K562 (cell line): ENCODE measurements at regions not wholly inside any gene's neighbourhood (a gene's known extent, or its start where the extent isn't known, plus 50 kb on each side); places are given as distances from the start of the nearest gene placed in this dataset.

Experiments used
- ATAC-seq: fragments of 200-7000 bp; cut with Tn5 transposase; 3 replicates; pipeline ENCODE4 v1.9.1; 2020; ENCODE audit warnings: moderate library complexity
- BruUV-seq: library from RNA; stranded (reverse); fragments of 400-500 nt; replicated peaks from 2 replicates; lab custom pipeline; 2021; lab: Mats Ljungman, UMichigan
- CTCF ChIA-PET: fragments of 300-600 bp; formaldehyde crosslinking; extraction: SDS; loops from one replicate; lab custom pipeline; 2021; ENCODE audit warnings: low intra/inter-chr PET ratio; lab: Yijun Ruan, JAX
- POLR2A ChIA-PET: fragments of 300-600, 350-650 bp; sonication (Branson Sonifier 250); formaldehyde crosslinking; extraction: SDS; loops from one replicate; lab custom pipeline; 2021; ENCODE audit warnings: antibody characterized with exemption, inconsistent platforms; lab: Yijun Ruan, JAX
- DNase-seq, 4 experiments: peaks; one replicate each; pipeline versions ENCODE4 v3.0.0 to v3.0.0-alpha.2; 2011 to 2018; ENCODE audit warnings: low spot score in 3 of 4, mixed read lengths in 3 of 4; ENCODE audit errors: extremely low read depth in 1 of 4
- FAIRE-seq: peaks from 2 replicates; lab custom pipeline; 2011; peaks lifted over from hg19 to GRCh38; lab: Jason Lieb, UNC
- H2AFZ ChIP-seq: 2 replicates; pipeline ENCODE4 v1.6.0; 2011; ENCODE audit warnings: low read depth, low read length, control low read depth, inconsistent platforms
- H3K27ac ChIP-seq: fragments of 200-600 bp; 3 replicates; pipeline ENCODE4 v1.8.0; 2011; ENCODE audit warnings: low read depth, mild to moderate bottlenecking, control low read depth, inconsistent platforms, low read length, moderate library complexity, mixed read lengths; ENCODE audit errors: extremely low read depth
- H3K27me3 ChIP-seq, 2 experiments: fragments of 300-600 bp in 1 of 2; 2 replicates in 1 of 2; 3 replicates in 1 of 2; pipeline versions ENCODE4 v1.6.0 to v1.8.0; 2011; ENCODE audit warnings: inconsistent platforms in 2 of 2, low read length in 2 of 2, mild to moderate bottlenecking in 1 of 2, mixed read lengths in 1 of 2, moderate library complexity in 1 of 2; ENCODE audit not compliant: control insufficient read depth in 2 of 2, insufficient read depth in 2 of 2
- H3K36me3 ChIP-seq: fragments of 300-600 bp; 3 replicates; pipeline ENCODE4 v1.8.0; 2011; ENCODE audit warnings: mild to moderate bottlenecking, low read length, inconsistent platforms; ENCODE audit not compliant: control insufficient read depth, insufficient read depth
- H3K4me1 ChIP-seq, 2 experiments: fragments of 200-600 bp in 1 of 2; replicated peaks in 1 of 2; 2 replicates in 1 of 2; 3 replicates in 1 of 2; pipeline versions ENCODE4 v1.5.1 to v1.8.0; 2011; ENCODE audit warnings: inconsistent platforms in 2 of 2, low read length in 2 of 2, mild to moderate bottlenecking in 1 of 2, mixed read lengths in 1 of 2, moderate library complexity in 1 of 2; ENCODE audit not compliant: control insufficient read depth in 2 of 2, insufficient read depth in 2 of 2
- H3K4me2 ChIP-seq: 2 replicates; pipeline ENCODE4 v1.6.1; 2011; ENCODE audit warnings: low read length, control low read depth, inconsistent platforms, mixed read lengths; ENCODE audit not compliant: insufficient read depth
- H3K4me3 ChIP-seq: fragments of 200-600 bp; sonication (generic), shearing (Covaris generic); 2 replicates; pipeline ENCODE4 v1.5.1; 2016; ENCODE audit warnings: control low read depth, inconsistent platforms
- H3K79me2 ChIP-seq: fragments of 200-600 bp; 3 replicates; pipeline ENCODE4 v1.8.0; 2011; ENCODE audit warnings: low read length, inconsistent platforms; ENCODE audit not compliant: control insufficient read depth, insufficient read depth
- H3K9ac ChIP-seq, 2 experiments: 2 replicates each; pipeline versions ENCODE4 v1.6.0 to v1.6.1; 2011; ENCODE audit warnings: low read depth in 2 of 2, low read length in 2 of 2, control low read depth in 1 of 2, inconsistent platforms in 1 of 2, mild to moderate bottlenecking in 1 of 2, mixed read lengths in 1 of 2; ENCODE audit not compliant: insufficient read depth in 1 of 2
- H3K9me1 ChIP-seq: one replicate; pipeline ENCODE4 v1.6.0; 2011; ENCODE audit warnings: inconsistent platforms, mild to moderate bottlenecking, low read length, moderate library complexity; ENCODE audit not compliant: control insufficient read depth, insufficient read depth
- H3K9me3 ChIP-seq: replicated peaks from 2 replicates; pipeline ENCODE4 v1.5.1; 2011; ENCODE audit warnings: low read depth, low read length, inconsistent platforms; ENCODE audit not compliant: control insufficient read depth, insufficient read depth
- H4K20me1 ChIP-seq: replicated peaks from 2 replicates; pipeline ENCODE4 v1.6.1; 2011; ENCODE audit warnings: low read length, inconsistent platforms, mixed read lengths; ENCODE audit not compliant: control insufficient read depth, insufficient read depth
- GTF2E2 ChIP-seq: fragments of 200-800 bp; sonication (Bioruptor generic); IDR thresholded peaks from 2 replicates; pipeline ENCODE4 v1.6.1; 2016; ENCODE audit warnings: missing genetic modification characterization, missing compliant biosample characterization
- HDAC8 ChIP-seq: fragments of 450-650 bp; IDR thresholded peaks from 2 replicates; pipeline ENCODE4 v1.6.1; 2016; ENCODE audit warnings: mild to moderate bottlenecking, missing genetic modification characterization, moderate library complexity, missing compliant biosample characterization
- HNRNPLL ChIP-seq: fragments of 200-400 bp; formaldehyde crosslinking; IDR thresholded peaks from 2 replicates; pipeline ENCODE4 v1.6.1; 2017; ENCODE audit warnings: low read length, low read depth, mild to moderate bottlenecking; ENCODE audit not compliant: poor library complexity, severe bottlenecking
- MIER1 ChIP-seq: fragments of 450-650 bp; IDR thresholded peaks from 2 replicates; pipeline ENCODE4 v1.6.1; 2016; ENCODE audit warnings: antibody characterized with exemption, mild to moderate bottlenecking, low read depth
- NONO ChIP-seq, 2 experiments: fragments of 200-400 bp in 1 of 2; fragments of 450-650 bp in 1 of 2; formaldehyde crosslinking in 1 of 2; IDR thresholded peaks; 2 replicates each; pipeline ENCODE4 v1.6.1; 2017; ENCODE audit warnings: low read depth in 2 of 2, mild to moderate bottlenecking in 2 of 2, moderate library complexity in 2 of 2, low read length in 1 of 2
- PHB ChIP-seq: fragments of 250-450 bp; sonication (Bioruptor Pico); IDR thresholded peaks from 2 replicates; pipeline ENCODE4 v1.5.0; 2021
- TEAD2 ChIP-seq: fragments of 450-650 bp; IDR thresholded peaks from 2 replicates; pipeline ENCODE4 v1.6.1; 2016; ENCODE audit warnings: missing genetic modification characterization, control low read depth, missing compliant biosample characterization
- THRAP3 ChIP-seq: fragments of 450-650 bp; IDR thresholded peaks from 2 replicates; pipeline ENCODE4 v1.6.1; 2016; ENCODE audit warnings: mild to moderate bottlenecking, inconsistent platforms, borderline replicate concordance
- ZNF316 ChIP-seq: fragments of 450-650 bp; IDR thresholded peaks from 2 replicates; pipeline ENCODE4 v1.6.1; 2016
- ZNF384 ChIP-seq: IDR thresholded peaks from 2 replicates; pipeline ENCODE4 v1.6.1; 2012; ENCODE audit warnings: low read depth, low read length, improper control_type of control experiment
- ZNF76 ChIP-seq: fragments of 250-450 bp; sonication (Bioruptor Pico); IDR thresholded peaks from 2 replicates; pipeline ENCODE4 v1.4.0; 2020; ENCODE audit warnings: mild to moderate bottlenecking, moderate library complexity, borderline replicate concordance
- ZSCAN29 ChIP-seq: fragments of 450-650 bp; IDR thresholded peaks from 2 replicates; pipeline ENCODE4 v1.6.1; 2017
- WGBS: fragments of 100-300 bp; shearing (Covaris generic); methylation state at CpG from one replicate; pipeline ENCODE4 v1.1.6; 2016; ENCODE audit warnings: low coverage, mixed read lengths; ENCODE audit not compliant: insufficient coverage; ENCODE audit errors: missing lambda C conversion rate; 5-methylcytosine and 5-hydroxymethylcytosine counted together
- in situ Hi-C: fragments of 300-500 bp; cut with MboI; formaldehyde crosslinking; loops from 4 replicates; pipeline ENCODE4 v1.15.0; 2018; ENCODE audit warnings: inconsistent platforms, mixed read lengths
- intact Hi-C: fragments of 100-400 bp; cut with micrococcal nuclease; formaldehyde crosslinking; loops from 2 replicates; pipeline ENCODE4 v1.14.2; 2022
- TF ChIP-seq, protein P1 (sequence below): fragments of 250-450 bp; sonication (Bioruptor Pico); IDR thresholded peaks from 2 replicates; pipeline ENCODE4 v1.4.0; 2020; ENCODE audit warnings: mild to moderate bottlenecking, moderate library complexity
- TF ChIP-seq, protein P2 (sequence below): fragments of 450-650 bp; conservative IDR thresholded peaks from 2 replicates; pipeline ENCODE4 v1.6.1; 2016; ENCODE audit warnings: missing genetic modification characterization, low read depth, mild to moderate bottlenecking, missing compliant biosample characterization, moderate library complexity

DNA sequence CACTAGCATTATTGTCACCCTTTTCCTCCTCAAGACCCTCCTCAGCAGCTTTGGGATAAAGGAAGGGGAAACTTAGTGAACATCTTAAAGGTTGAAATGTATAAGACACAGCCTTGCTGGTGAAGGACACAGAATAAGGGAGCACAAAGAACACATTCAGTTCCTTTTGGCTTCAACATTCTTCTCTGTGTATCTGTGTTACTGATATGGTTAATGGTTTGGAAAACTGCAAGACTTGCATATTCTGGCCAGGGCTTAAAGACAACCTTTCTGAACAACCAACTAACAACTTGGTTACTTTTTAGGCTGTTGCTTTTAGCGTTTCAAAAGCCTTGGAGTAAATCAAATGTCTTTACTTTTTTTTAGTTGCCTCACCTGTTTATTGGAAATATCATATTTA lies 680.5 kb downstream of the MECOM start:
- no peak overlapping the region for H2AFZ ChIP-seq
- CTCF ChIA-PET: no interaction called here
- ATAC-seq (no peak), FAIRE-seq (no peak), DNase-seq (no peak)
- H3K4me1 ChIP-seq: no peaks in the 10 kb centered on the region
- BruUV-seq: no TSS peak
- H3K27ac ChIP-seq: no peak overlapping the region
- intact Hi-C loops: no loop called here
- in situ Hi-C loops: no loop called here
- H3K9ac ChIP-seq: no peak overlapping the region
- POLR2A ChIA-PET: no interaction called here
- no peak overlapping the region for H3K4me2 ChIP-seq
- H3K9me3 ChIP-seq: no peaks in the 10 kb centered on the region
- no peak for TF ChIP-seq ZNF384
- TF ChIP-seq ZSCAN29: no peak
- TF ChIP-seq NONO (IDR thresholded peaks at IDR 0.05; ENCODE audit: low read depth in 2 of 2, low read length in 1 of 2): no peak
- TF ChIP-seq ZNF76 (CRISPR knock-in tag): no peak
- TF ChIP-seq ZNF316: 0 out of 2 replicates have a peak, but pooled peaks have one; percentile 11
- no peaks in the 10 kb centered on the region for H4K20me1 ChIP-seq
- no peak overlapping the region for H3K4me3 ChIP-seq
- H3K27me3 ChIP-seq: no peaks in the 10 kb centered on the region
- no peaks in the 10 kb centered on the region for H3K9me1 ChIP-seq
- 0% methylated on average over 1 of the region's 1 CpG for WGBS
- no peaks in the 10 kb centered on the region for H3K79me2 ChIP-seq
- H3K36me3 ChIP-seq: no peaks in the 10 kb centered on the region

DNA sequence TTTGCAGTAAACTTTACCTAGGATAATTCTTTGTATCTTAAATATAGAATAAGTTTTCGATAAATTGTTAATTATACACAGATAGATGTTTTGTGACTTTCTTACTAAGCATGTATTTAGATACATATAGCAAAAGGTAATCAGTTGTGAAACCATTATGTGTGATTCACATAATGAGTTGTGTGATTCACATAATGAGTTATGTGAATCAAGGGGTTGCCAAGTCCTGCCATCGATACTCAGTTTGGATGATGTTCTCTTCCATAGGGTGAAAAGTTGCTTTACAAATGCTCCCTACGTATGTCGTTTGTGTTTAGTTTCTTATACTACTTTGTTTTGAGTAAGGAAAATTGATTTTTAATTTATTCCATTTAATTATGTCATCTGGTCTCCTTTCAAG lies 682.1 kb downstream of the MECOM start:
- in situ Hi-C loops (no loop called here), intact Hi-C loops (no loop called here)
- no peak for FAIRE-seq
- Histone ChIP-seq H3K4me2 (no peak overlapping the region), H3K79me2 (no peaks in the 10 kb centered on the region), H3K9ac (no peak overlapping the region), H3K36me3 (no peaks in the 10 kb centered on the region), H3K27me3 (no peaks in the 10 kb centered on the region), H3K4me1 (no peaks in the 10 kb centered on the region), H4K20me1 (no peaks in the 10 kb centered on the region), H2AFZ (no peak overlapping the region), H3K4me3 (no peak overlapping the region), H3K27ac (no peak overlapping the region)
- TF ChIP-seq GTF2E2 (no peak), TEAD2 (tag) (no peak), MIER1 (no peak), HDAC8 (tag) (no peak), PHB (no peak), HNRNPLL (no peak), THRAP3 (no peak)
- TF ChIP-seq, protein P1, sequence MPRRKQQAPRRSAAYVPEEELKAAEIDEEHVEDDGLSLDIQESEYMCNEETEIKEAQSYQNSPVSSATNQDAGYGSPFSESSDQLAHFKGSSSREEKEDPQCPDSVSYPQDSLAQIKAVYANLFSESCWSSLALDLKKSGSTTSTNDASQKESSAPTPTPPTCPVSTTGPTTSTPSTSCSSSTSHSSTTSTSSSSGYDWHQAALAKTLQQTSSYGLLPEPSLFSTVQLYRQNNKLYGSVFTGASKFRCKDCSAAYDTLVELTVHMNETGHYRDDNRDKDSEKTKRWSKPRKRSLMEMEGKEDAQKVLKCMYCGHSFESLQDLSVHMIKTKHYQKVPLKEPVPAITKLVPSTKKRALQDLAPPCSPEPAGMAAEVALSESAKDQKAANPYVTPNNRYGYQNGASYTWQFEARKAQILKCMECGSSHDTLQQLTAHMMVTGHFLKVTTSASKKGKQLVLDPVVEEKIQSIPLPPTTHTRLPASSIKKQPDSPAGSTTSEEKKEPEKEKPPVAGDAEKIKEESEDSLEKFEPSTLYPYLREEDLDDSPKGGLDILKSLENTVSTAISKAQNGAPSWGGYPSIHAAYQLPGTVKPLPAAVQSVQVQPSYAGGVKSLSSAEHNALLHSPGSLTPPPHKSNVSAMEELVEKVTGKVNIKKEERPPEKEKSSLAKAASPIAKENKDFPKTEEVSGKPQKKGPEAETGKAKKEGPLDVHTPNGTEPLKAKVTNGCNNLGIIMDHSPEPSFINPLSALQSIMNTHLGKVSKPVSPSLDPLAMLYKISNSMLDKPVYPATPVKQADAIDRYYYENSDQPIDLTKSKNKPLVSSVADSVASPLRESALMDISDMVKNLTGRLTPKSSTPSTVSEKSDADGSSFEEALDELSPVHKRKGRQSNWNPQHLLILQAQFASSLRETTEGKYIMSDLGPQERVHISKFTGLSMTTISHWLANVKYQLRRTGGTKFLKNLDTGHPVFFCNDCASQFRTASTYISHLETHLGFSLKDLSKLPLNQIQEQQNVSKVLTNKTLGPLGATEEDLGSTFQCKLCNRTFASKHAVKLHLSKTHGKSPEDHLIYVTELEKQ: no peak
- TF ChIP-seq, protein P2, sequence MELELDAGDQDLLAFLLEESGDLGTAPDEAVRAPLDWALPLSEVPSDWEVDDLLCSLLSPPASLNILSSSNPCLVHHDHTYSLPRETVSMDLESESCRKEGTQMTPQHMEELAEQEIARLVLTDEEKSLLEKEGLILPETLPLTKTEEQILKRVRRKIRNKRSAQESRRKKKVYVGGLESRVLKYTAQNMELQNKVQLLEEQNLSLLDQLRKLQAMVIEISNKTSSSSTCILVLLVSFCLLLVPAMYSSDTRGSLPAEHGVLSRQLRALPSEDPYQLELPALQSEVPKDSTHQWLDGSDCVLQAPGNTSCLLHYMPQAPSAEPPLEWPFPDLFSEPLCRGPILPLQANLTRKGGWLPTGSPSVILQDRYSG (tag): no peak
- TF ChIP-seq, all 486 proteins: peak for 0
- no TSS peak for BruUV-seq
- no peaks in the 10 kb centered on the region for H3K9me1 ChIP-seq
- ChIA-PET POLR2A (no interaction called here), CTCF (no interaction called here)
- 0% methylated on average over 4 of the region's 4 CpGs for WGBS
- DNase-seq (no peak), ATAC-seq (no peak)
- H3K9me3 ChIP-seq: no peaks in the 10 kb centered on the region
